PFSK-1 (cell line): ENCODE measurements at regions not wholly inside any gene's neighbourhood (a gene's known extent, or its start where the extent isn't known, plus 50 kb on each side); places are given as distances from the start of the nearest gene placed in this dataset.

Experiments
- FOXP2 ChIP-seq: optimal IDR thresholded peaks from 2 replicates; pipeline ENCODE3; 2011; ENCODE audit warnings: borderline replicate concordance, control low read depth, inconsistent platforms; ENCODE audit not compliant: insufficient read depth; ENCODE audit errors: extremely low read length, extremely low read depth
- POLR2AphosphoS5 ChIP-seq: IDR thresholded peaks from 2 replicates; pipeline ENCODE4 v1.6.1; 2012; ENCODE audit warnings: low read depth, mild to moderate bottlenecking, control low read depth, low read length, moderate library complexity
- REST ChIP-seq, 2 experiments: IDR thresholded peaks; 2 replicates each; pipeline versions ENCODE4 v1.6.1 to v1.8.0; 2011 to 2012; ENCODE audit warnings: low read depth in 2 of 2, low read length in 2 of 2, control low read depth in 1 of 2, inconsistent platforms in 1 of 2, mild to moderate bottlenecking in 1 of 2, moderate library complexity in 1 of 2; ENCODE audit not compliant: insufficient read depth in 1 of 2
- SIN3A ChIP-seq: IDR thresholded peaks from 2 replicates; pipeline ENCODE4 v1.6.1; 2012; ENCODE audit warnings: mild to moderate bottlenecking, low read length, moderate library complexity, borderline replicate concordance; ENCODE audit not compliant: insufficient read depth
- TAF1 ChIP-seq: IDR thresholded peaks from 2 replicates; pipeline ENCODE4 v1.6.1; 2012; ENCODE audit warnings: low read length, control low read depth, borderline replicate concordance; ENCODE audit not compliant: insufficient read depth

GRCh38 chr4:52265781-52266525, 214.8 kb downstream of the SPATA18 start:
- TF ChIP-seq FOXP2 = no peak
- no peak for TF ChIP-seq POLR2AphosphoS5
- no peak for TF ChIP-seq SIN3A
- no peak for TF ChIP-seq TAF1
- no peak for TF ChIP-seq REST (IDR thresholded peaks at IDR 0.05; ENCODE audit: insufficient read depth in 1 of 2, low read depth in 2 of 2, low read length in 2 of 2)

- TF ChIP-seq TAF1 (no peak), POLR2AphosphoS5 (no peak), FOXP2 (no peak), SIN3A (no peak), REST (IDR thresholded peaks at IDR 0.05; ENCODE audit: insufficient read depth in 1 of 2, low read depth in 2 of 2, low read length in 2 of 2) (no peak)
Measured at GRCh38 chr4:52266537-52267137, 215.5 kb downstream of the SPATA18 start.

- TF ChIP-seq REST (IDR thresholded peaks at IDR 0.05; ENCODE audit: insufficient read depth in 1 of 2, low read depth in 2 of 2, low read length in 2 of 2) (no peak), POLR2AphosphoS5 (no peak), SIN3A (no peak), FOXP2 (no peak), TAF1 (no peak)
Measured at GRCh38 chr4:52269761-52270160, 218.7 kb downstream of the SPATA18 start.

GRCh38 chr4:52273885-52274284, 222.8 kb downstream of the SPATA18 start:
- no peak for TF ChIP-seq FOXP2
- no peak for TF ChIP-seq TAF1
- no peak for TF ChIP-seq POLR2AphosphoS5
- TF ChIP-seq REST (IDR thresholded peaks at IDR 0.05; ENCODE audit: insufficient read depth in 1 of 2, low read depth in 2 of 2, low read length in 2 of 2) = no peak
- no peak for TF ChIP-seq SIN3A
